ENCODE measurements at regions not wholly inside any gene's neighbourhood (a gene's known extent, or its start where the extent isn't known, plus 50 kb on each side); places are given as distances from the start of the nearest gene placed in this dataset.
"Not testable (repeated sequence)": the region's sequence is repeated elsewhere in the genome, so short reads cannot be mapped to it uniquely, and the experiment has no call there.

DNA sequence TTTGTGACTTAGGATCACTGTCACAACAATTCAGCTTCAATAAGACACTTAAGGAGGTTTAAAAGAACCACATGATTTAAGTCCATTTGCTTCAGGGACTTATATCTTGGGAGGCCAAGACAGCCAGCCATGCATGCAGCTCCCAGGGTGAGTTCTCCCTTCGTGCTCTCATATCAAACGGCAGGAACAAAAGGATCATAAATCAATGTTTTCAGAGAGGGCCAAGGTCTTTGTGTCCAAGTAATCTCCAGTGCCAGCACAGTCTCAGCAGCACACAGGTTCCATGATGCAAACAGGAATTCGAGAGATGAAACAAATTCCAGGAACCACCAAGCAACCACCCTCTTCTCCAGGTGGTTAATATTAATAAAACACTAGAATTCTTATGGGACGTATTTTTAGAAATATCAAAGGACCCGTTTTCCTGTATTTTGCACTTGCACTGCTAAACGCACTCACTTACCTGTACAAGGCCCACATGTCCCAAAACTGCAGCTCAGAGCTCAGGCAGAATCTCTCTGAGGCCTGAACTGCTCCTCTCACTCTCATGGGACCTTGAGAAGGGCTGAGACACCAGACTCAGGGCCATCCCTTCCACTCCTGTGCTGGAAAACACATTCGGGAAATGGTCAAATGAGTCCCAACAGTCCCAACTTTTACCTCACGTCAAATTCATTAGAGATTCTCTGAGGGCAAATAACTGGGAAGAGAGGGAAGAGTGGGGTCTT lies 100.0 kb upstream of the RAB4A start:
- no peak overlapping the region for H3K9ac ChIP-seq (ENCODE audit: insufficient read depth, low read length, poor library complexity, severe bottlenecking)
- no peaks in the 10 kb centered on the region for H3K9me3 ChIP-seq (replicated peaks in 1 of 2; ENCODE audit: control insufficient read depth in 1 of 2, insufficient read depth in 1 of 2, low read length in 2 of 2)
- intact Hi-C loops (cut with micrococcal nuclease) = no loop called here
- H3K79me2 ChIP-seq (ENCODE audit: insufficient read depth, low read length) = no peaks in the 10 kb centered on the region
- no peaks in the 10 kb centered on the region for H4K20me1 ChIP-seq (ENCODE audit: insufficient read depth, low read length)
- no peak overlapping the region for H3K4me3 ChIP-seq (replicated peaks in 1 of 3; ENCODE audit: low read depth in 2 of 3, low read length in 3 of 3)
- no peak overlapping the region for H3K27ac ChIP-seq (ENCODE audit: low read depth in 1 of 2, low read length in 2 of 2)
- no peak overlapping the region for H3K4me2 ChIP-seq (replicated peaks; ENCODE audit: extremely low read depth, low read length, poor library complexity, severe bottlenecking)
- TF ChIP-seq CTCF (IDR thresholded peaks at IDR 0.05) = no peak
- H3K36me3 ChIP-seq (replicated peaks in 1 of 2; ENCODE audit: control insufficient read depth in 1 of 2, insufficient read depth in 2 of 2, low read length in 2 of 2) = no peaks in the 10 kb centered on the region
- peak overlapping the region in 1 of 7 donors; percentile 61 for H3K27ac Mint-ChIP-seq
- no peak overlapping the region for H2AFZ ChIP-seq (ENCODE audit: insufficient read depth, low read depth, low read length, poor library complexity, severe bottlenecking)
- H3K4me1 Mint-ChIP-seq = peaks cover 15% of the 10 kb centered on the region
- WGBS (ENCODE audit: insufficient coverage) = 91% methylated on average over 4 of the region's 8 CpGs
- H3K4me3 Mint-ChIP-seq = no peak overlapping the region
- H3K4me1 ChIP-seq (ENCODE audit: control insufficient read depth in 1 of 2, insufficient read depth in 2 of 2, low read length in 2 of 2) = peaks cover 6 to 7% of the 10 kb centered on the region in 2 donors
- H3K27me3 Mint-ChIP-seq (ENCODE audit: low read depth in 3 of 3) = peaks cover 2 to 7% (median 5%) of the 10 kb centered on the region in 3 donors
- no peaks in the 10 kb centered on the region for H3K9me3 Mint-ChIP-seq
- DNase-seq = no peak
- H3K36me3 Mint-ChIP-seq = peaks cover 0 to 4% of the 10 kb centered on the region in 2 donors
- no peaks in the 10 kb centered on the region for H3K27me3 ChIP-seq (ENCODE audit: control insufficient read depth in 2 of 2, insufficient read depth in 2 of 2, low read length in 2 of 2)

DNA sequence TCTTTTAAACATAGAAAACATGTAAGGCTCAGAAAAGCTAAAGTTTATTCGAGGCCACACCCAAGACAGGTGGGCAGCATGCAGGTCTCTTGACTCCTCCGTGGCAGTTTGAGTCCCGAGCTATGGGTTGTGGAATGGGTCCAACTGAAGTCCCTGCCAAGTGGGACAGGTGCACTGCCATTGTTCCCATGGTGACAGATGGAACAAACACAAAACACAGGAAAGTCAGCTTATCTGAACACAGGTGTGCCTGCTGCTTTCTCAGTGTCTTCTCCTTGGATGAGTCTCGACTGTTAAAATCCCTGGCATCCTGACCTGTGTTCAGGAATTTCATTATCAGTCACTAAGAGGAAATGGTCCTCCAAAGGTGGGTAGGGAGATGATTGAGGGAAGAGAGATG lies 99.0 kb upstream of the RAB4A start:
- no peak for TF ChIP-seq CTCF (IDR thresholded peaks at IDR 0.05)
- Histone ChIP-seq H3K27ac (ENCODE audit: low read depth in 1 of 2, low read length in 2 of 2) (no peak overlapping the region), H3K4me2 (replicated peaks; ENCODE audit: extremely low read depth, low read length, poor library complexity, severe bottlenecking) (no peak overlapping the region), H3K4me3 (replicated peaks in 1 of 3; ENCODE audit: low read depth in 2 of 3, low read length in 3 of 3) (no peak overlapping the region), H3K9me3 (replicated peaks in 1 of 2; ENCODE audit: control insufficient read depth in 1 of 2, insufficient read depth in 1 of 2, low read length in 2 of 2) (no peaks in the 10 kb centered on the region), H2AFZ (ENCODE audit: insufficient read depth, low read depth, low read length, poor library complexity, severe bottlenecking) (no peak overlapping the region), H3K79me2 (ENCODE audit: insufficient read depth, low read length) (no peaks in the 10 kb centered on the region), H3K36me3 (replicated peaks in 1 of 2; ENCODE audit: control insufficient read depth in 1 of 2, insufficient read depth in 2 of 2, low read length in 2 of 2) (no peaks in the 10 kb centered on the region), H3K4me1 (ENCODE audit: control insufficient read depth in 1 of 2, insufficient read depth in 2 of 2, low read length in 2 of 2) (no peaks in the 10 kb centered on the region), H3K9ac (ENCODE audit: insufficient read depth, low read length, poor library complexity, severe bottlenecking) (no peak overlapping the region), H3K27me3 (ENCODE audit: control insufficient read depth in 2 of 2, insufficient read depth in 2 of 2, low read length in 2 of 2) (no peaks in the 10 kb centered on the region), H4K20me1 (ENCODE audit: insufficient read depth, low read length) (no peaks in the 10 kb centered on the region)
- no peak overlapping the region for H3K4me3 Mint-ChIP-seq
- H3K27ac Mint-ChIP-seq = no peak overlapping the region
- peaks cover 2 to 7% (median 3%) of the 10 kb centered on the region in 3 donors for H3K27me3 Mint-ChIP-seq (ENCODE audit: low read depth in 3 of 3)
- peaks cover 8% of the 10 kb centered on the region for H3K4me1 Mint-ChIP-seq
- no peaks in the 10 kb centered on the region for H3K9me3 Mint-ChIP-seq
- intact Hi-C loops (cut with micrococcal nuclease) = no loop called here
- WGBS (ENCODE audit: insufficient coverage) = 100% methylated on average over 3 of the region's 4 CpGs
- H3K36me3 Mint-ChIP-seq = peaks cover 0 to 4% of the 10 kb centered on the region in 2 donors
- DNase-seq = no peak

DNA sequence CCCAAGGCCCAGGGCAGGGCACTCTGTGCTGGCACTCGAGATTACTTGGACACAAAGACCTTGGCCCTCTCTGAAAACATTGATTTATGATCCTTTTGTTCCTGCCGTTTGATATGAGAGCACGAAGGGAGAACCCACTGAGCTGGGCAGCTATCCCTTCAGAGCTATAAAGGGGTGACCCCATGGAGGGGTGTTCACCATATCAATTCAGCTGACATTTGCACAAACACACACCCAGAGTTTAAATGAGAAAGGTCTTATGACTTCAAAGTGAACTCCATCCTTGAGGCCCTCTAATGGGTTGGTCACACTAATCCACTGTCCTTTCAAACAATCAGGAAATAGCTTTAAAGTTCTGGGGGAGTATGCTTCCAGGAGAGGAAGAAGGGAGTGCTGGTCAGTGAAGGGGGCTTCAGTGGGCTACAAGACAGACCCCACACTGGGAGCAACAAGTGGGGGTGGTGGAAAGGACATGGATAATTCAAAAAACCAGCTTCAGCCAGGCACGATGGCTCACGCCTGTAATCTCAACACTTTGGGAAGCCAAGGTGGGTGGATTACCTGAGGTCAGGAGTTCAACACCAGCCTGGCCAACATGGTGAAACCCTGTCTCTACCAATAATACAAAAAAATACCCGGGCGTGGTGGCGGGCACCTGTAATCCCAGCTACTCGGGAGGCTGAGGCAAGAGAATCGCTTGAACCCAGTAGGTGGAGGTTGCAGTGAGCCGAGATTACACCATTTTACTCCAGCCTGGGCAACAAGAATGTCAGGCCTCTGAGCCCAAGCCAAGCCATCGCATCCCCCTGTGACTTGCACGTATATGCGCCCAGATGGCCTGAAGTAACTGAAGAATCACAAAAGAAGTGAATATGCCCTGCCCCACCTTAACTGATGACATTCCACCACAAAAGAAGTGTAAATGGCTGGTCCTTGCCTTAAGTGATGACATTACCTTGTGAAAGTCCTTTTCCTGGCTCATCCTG lies 97.1 kb upstream of the RAB4A start:
- H3K36me3 ChIP-seq (replicated peaks in 1 of 2; ENCODE audit: control insufficient read depth in 1 of 2, insufficient read depth in 2 of 2, low read length in 2 of 2); H3K4me1 ChIP-seq (ENCODE audit: control insufficient read depth in 1 of 2, insufficient read depth in 2 of 2, low read length in 2 of 2); intact Hi-C loops (cut with micrococcal nuclease); H3K9ac ChIP-seq (ENCODE audit: insufficient read depth, low read length, poor library complexity, severe bottlenecking); H3K79me2 ChIP-seq (ENCODE audit: insufficient read depth, low read length); DNase-seq; H2AFZ ChIP-seq (ENCODE audit: insufficient read depth, low read depth, low read length, poor library complexity, severe bottlenecking); H3K27ac ChIP-seq (ENCODE audit: low read depth in 1 of 2, low read length in 2 of 2); H3K9me3 ChIP-seq (replicated peaks in 1 of 2; ENCODE audit: control insufficient read depth in 1 of 2, insufficient read depth in 1 of 2, low read length in 2 of 2); H3K4me2 ChIP-seq (replicated peaks; ENCODE audit: extremely low read depth, low read length, poor library complexity, severe bottlenecking); H3K4me1 Mint-ChIP-seq; H3K36me3 Mint-ChIP-seq; H4K20me1 ChIP-seq (ENCODE audit: insufficient read depth, low read length); H3K27me3 ChIP-seq (ENCODE audit: control insufficient read depth in 2 of 2, insufficient read depth in 2 of 2, low read length in 2 of 2); H3K27me3 Mint-ChIP-seq (ENCODE audit: low read depth in 3 of 3); H3K4me3 ChIP-seq (replicated peaks in 1 of 3; ENCODE audit: low read depth in 2 of 3, low read length in 3 of 3); H3K4me3 Mint-ChIP-seq; H3K9me3 Mint-ChIP-seq: not testable (repeated sequence)
- WGBS (ENCODE audit: insufficient coverage) = 95% methylated on average over 6 of the region's 14 CpGs
- H3K27ac Mint-ChIP-seq = peak overlapping the region in 1 of 7 donors; percentile 58

Data from CD14-positive monocyte (primary cell).